NCI-H526 treated with DMSO at 0.1 percent for 48 hours (cell line): ENCODE measurements at regions not wholly inside any gene's neighbourhood (a gene's known extent, or its start where the extent isn't known, plus 50 kb on each side); places are given as distances from the start of the nearest gene placed in this dataset.
"Not testable (repeated sequence)": the region's sequence is repeated elsewhere in the genome, so short reads cannot be mapped to it uniquely, and the experiment has no call there.

Experiments used
- DNase-seq: peaks from one replicate; lab custom pipeline; 2025; lab: John Stamatoyannopoulos, UW

DNA sequence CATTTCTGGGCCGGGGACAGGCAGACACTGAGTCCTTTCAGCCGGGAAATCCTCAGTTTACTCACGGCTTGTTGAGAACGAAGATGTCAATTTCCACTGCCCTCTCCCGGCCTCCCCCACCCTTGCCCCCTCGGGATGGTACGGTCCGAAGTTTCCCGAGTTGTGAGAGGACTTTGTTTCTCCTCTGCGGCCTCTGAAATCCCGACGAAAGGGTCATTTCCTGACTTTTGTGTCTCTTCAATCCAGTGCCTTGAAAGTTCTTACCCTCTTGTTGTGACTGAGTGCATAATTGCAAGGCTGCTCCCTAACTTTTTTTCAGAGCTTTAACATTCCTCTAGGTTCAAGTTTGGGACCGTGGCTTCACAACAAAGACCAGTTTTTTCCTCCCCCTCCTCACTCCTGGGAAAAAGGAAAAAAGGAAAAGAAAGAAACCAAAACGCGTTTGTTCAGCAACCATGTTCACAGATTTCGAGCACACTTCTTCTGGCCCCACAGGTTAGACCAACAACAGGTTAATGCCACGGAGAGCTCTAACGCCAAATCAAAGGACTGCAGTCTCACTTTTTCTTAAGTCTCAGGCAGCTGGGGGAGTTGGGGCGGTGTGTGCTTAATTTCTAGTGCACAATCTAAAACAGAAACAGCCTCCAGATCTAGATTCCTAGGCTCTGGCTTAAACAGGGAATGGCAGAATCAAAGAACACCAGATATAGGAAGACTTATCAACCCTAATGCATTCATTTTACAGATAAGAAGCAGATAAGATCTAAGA, 138.9 kb downstream of the TMCO5A start:
- no peak for DNase-seq

DNA sequence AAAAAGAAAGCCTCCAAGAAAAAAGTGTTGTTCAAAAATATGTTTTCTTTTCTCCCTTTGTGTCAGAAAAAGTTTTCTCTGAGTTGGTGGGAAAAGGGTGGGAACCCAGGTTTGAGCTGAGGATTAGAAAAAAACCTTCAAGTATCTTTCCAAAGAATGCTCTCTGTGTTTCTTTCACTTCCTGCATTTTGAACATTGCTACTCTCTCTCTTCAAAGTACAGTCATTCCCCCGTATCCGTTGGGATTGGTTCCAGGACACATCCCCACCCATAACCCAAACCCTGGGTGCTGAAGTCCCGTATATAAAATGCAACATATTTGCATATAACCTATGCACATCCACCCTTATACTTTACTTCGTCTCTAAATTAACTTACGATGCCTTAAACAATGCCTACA, 139.6 kb downstream of the TMCO5A start:
- no peak for DNase-seq

DNA sequence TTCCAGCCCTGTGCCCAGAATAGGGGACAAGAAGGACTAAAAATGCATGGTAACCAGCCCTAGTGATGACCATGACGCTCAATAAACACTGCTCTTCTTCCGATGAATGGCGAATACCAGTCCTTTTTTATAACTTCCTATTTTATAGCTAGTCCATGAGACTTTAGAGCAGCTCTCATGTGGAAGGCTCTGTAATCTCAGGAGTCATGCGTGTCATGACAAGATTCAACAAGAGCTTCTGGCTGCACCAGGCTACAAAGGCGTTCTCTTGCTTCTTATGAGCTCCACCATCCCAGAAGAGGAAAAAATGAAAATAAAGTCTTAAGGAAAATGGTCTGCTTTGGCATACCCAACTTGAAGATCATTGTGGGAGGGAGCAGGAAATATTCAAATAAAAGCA, 141.0 kb downstream of the TMCO5A start:
- DNase-seq, result no peak

DNA sequence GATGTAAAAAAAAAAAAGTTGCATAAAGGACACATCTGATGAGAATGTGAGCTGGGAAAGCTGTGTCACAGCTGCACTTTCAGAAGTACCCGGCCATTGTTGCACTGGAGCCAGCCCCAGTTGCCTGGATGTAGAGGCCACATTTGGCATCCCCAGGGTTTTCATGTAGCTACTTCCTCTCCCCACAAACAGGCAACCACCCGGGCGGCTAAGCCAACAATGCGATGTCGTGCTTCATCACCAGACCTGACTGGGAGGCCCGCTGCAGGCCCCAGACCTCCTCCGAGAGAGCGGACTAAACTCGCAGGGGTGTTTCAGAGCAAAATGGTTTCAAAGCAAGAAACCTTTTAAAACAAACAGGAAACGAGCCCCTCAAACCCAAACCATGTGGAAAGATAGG, 142.3 kb downstream of the TMCO5A start:
- no peak for DNase-seq

DNA sequence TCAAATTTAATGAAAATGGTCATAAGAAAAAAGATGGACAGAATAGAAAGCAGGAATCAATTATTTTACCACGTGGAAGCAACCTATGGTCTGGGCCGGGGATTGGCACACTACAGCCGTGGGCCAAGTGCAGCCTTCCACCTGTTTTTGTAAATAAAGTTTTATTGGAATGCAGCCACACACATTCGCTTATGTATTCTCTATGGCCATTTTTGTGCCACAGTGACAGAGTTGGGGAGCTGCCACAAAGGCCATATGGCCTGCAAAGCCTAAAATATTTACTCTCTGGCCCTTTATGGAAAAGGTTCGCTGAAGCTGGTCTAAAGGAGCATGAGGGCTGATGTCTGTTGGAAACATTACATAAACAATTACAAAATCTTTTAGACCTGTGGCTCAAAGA, 144.8 kb downstream of the TMCO5A start:
- no peak for DNase-seq

DNA sequence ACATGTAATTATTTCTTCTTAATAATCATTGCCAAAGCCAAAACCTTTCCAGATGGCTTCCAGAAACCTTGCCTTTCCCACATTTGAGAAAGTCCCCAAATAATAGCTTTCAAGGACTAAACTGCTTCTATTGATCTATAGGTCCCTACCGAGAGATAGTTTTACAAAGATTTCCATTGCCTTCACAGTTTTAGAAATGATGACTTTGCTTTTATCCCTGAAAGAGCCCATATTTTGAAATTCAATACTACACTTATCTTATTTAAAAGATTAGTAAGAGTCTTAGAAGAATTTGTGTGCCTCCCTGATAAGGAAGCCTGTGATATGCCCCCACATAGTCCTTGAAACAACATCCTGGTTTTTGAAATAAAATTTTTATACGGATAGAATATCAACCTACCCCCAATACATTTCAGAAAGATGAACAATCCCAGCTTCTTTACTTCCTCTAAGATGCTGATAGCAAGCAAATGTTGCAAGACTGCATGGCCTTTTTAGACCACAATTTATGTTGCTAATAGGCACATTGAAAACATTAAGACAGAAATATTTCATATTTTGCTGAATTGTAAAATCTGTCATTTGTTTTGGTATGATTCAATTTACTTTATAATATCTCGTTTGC, 146.3 kb downstream of the TMCO5A start:
- no peak for DNase-seq

DNA sequence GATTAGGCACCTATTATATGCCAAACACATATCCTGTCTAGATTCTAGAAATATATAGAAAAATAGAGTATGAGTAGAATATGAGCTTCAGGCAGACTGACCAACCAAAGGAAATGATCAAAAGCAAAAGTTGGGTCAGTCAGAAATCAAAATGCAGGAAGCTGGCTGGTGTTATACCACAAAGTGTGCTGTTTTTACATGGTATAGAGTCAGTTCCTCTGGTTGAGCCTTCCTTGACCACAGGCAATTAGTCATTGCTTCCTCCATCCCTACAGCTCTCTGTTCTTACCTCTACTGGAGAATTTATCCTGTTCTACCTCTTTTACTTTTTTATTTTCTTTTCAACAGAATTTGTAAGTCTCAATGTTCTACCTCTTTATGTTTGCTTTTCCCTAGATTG, 149.8 kb downstream of the TMCO5A start:
- no peak for DNase-seq

DNA sequence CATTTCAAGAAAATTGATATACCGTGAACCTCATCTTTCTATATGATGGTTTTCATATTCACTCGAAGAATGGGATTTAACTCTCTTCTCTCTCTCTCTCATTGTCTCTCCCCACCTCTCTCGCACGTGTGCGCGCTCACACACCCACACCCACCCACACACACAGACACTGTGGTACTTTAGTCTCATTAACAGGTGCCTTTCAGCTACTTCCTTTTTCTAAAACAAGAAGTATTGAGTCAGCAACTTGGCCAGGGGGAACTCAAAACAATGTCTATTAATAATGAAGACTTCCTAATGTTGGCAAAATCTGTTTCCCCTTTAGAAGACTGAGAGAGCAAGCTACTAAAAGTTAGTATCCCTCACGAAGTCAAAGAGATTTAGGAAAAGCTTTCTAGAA, 150.7 kb downstream of the TMCO5A start:
- DNase-seq, result no peak

DNA sequence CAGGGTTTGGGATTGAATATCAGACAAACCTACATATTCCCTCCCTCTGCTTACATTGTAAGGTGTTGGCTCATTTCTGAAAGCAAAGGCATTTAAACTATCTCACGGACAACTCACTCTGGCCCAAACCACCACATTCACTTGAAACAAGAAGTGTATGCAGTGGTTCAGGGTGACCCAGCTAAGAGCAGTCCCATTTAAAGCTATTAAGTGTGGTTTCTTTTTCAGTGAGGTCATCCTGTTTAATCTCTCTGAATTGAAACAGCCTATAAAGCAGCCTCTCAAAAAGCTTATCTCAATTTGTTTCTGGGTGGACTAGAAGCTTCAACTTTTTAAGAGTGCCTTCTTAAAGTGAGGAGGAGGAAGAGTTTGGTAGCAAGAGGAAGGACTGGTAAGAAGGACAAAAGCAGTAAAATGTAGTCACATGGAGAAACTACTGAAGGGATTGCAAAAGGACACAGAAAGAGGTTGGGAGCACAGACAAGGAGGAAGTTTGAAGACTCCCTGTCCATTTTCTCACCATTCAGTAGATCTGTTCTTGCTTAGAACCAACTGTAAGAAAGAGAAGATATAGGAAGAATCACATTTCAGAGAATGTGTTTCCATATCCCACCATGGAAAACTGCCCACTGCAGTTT, 151.6 kb downstream of the TMCO5A start:
- no peak for DNase-seq

DNA sequence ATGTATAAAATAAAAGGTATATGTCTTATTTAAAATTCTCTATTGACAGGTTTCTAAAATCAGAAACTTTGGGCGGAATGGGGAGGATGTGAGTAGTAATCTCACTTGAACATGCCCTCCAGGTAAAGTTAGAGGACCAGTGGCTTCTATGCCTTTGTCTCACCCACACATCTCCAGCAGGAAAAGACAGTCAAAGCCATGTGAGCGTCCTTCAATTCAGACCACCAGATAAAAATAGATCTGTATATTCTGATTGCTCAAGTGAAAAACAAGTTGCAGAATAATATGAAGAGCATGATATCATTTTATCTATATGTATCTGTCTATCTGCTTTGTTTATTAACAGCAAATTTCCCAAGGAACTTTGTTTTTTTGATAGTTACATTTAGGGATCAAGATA, 152.2 kb downstream of the TMCO5A start:
- no peak for DNase-seq

DNA sequence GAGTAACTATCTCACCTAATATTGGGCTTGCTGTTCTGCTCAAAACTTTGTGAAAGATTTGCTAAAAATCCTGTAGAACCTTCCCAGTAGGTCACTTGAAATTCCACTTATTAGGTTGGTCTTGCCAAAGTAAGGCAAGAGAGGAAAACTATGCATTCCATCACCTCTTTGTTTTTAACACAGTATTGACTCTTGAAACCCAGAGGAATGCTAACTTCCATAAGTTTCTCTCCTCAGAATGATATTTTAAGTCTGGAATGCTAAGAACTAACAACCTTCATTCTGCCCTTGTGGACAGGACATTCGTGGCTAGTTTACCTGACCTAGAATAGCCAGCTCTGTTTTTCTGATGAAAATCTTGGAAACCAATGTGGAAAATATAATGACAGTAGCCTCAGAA, 154.5 kb downstream of the TMCO5A start:
- no peak for DNase-seq

DNA sequence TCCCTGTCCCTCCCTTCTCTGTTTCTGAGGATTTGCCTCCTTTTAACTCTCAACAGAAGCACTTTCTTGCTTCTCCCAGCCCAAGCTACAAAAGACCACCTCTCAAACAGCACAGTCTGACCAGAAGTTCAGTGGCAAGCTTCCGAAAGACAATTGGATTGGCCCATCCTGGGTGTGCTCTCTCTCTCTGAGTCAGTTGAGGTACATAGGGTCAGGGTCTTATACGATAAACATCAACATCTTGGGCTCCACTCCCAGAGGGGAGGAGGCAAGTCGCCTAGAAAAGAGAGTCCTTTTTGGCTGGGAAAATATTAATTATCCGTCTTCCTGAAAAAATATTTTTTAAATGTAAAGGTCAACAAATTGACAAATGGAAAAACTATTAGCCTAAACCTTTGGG, 155.8 kb downstream of the TMCO5A start:
- no peak for DNase-seq

DNA sequence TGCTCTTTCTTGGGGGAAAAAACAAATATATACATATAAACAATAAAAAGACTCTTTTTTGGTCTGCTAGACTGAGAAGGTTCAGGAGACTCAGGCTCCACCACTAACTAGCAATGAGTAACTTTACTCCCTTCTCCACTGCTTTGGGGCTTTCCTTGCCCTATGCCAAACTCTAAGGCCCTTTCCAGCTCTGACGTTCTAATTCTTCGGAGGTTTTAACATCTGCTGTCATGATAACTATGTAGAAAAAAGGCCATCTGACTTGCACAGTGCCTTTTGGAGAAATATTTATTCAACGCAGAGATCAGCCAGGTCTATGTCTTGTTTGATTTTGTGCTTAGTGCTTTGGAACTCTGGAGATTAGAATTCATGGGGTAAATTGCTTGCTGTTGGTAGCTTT, 156.2 kb downstream of the TMCO5A start:
- DNase-seq, result no peak

DNA sequence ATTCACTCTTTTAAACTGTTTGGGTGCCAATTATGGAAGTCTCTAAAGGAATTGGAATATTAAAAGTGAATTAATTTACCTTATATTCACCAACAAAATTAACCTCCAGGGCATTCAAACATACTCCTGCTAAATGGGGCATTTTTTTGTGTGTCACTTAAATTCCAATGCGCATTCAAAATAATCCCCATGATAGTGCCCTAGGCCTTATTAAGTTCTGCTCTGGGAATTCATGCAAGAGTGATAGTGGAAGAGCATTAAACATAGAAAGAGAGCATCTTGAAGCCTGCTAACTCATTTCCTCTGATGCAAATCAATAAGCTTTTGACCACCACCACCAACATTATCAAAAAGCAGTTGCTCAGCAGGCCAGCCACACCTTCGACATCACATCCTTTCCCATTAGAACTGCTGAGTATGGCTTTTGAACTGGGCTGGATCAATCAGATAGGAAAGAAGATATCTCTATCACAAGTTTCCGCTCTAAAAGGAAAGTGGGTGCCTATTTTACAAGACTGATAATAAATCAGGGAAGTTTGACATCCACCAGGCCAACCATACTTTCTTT, 156.7 kb downstream of the TMCO5A start:
- no peak for DNase-seq

DNA sequence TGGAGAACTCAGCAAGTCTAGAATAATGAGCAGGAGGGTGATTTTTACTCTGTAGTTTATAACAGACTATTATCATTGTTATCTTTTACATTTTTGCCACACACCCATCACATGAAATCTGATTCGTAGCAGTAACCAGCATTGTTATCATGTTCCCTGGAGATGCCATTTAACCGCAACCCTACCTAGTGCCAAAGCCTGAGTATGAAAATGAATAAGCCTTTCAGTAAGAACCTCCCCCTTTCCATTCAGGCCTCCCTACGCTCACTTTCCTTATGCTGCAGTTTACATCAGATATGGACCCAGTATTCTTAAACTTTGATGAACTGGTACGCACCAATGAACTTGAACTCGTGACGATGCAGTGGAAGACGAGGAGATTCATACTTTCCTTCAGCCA, 158.7 kb upstream of the SPRED1 start:
- DNase-seq, result no peak

DNA sequence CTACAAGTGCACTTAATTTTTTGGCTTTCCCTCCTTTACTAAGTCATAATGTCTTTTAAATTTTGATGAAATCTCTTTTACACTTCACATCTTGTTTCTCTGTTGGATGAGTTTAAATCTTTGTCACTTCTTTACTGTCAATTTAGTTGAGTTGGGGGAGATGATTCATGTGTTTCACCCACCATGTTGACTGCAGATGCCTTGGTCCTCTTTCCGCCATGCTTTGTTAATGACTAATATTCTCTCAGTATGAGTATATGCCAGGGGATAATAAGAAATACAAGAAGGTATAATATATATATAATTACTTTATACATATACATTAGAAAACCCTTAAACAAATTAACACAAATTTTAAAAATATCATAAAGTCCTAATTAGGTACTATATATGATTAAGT, 149.7 kb upstream of the SPRED1 start:
- DNase-seq, result no peak

DNA sequence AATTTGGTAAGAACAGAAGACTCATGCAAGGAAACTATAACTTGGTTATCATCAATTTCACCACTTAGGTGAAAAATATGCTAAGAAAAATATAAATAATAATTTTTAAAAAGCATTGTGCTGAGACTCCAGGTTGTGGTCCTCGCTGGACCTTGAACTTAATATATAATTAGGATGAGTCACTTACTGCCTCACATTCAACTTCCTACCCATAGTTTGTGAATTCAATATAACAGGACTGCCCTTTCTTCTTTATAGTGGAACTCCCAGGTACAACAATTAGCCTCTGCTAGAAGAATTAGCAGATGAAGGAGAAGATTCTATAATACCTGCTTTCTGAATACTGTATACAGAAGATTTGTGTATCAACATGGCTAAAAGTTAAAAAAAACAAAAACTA, 149.1 kb upstream of the SPRED1 start:
- no peak for DNase-seq

DNA sequence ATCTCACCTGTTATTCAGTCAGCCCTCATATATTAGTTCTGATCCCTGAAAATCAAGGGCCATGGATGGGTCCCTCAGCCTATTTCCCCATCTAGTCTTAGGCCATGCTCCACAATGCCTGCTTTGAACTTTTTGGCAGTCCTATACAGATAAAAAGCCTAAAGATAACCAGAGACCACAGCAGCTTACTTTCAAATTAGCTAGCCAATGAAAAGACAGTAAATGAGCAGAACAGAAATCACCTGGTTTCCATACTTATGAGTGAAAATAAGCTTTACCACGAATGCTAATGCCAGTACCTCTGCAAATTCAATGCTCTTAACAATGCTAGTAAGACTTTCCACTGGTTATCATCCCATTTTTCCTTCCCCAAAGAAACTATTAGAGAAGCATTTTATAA, 141.6 kb upstream of the SPRED1 start:
- no peak for DNase-seq

DNA sequence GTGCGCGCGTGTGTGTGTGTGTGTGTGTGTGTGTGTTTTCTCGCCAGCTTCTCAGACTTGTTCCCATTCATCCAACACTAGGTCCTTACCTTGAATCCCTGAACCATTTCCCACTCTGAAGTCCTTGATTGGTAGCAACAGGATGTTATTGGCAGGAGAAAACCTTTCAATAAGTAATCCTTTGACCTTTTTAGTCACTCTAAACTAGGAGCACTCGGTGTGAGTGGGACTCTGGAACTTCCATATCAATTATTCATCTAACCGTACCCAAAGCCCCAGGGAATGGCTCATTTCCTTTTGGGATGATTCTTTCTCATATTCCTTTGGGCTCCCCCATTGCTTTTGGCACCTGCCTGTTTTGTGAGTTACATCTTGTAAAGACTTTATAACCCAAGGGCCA, 140.2 kb upstream of the SPRED1 start:
- no peak for DNase-seq

DNA sequence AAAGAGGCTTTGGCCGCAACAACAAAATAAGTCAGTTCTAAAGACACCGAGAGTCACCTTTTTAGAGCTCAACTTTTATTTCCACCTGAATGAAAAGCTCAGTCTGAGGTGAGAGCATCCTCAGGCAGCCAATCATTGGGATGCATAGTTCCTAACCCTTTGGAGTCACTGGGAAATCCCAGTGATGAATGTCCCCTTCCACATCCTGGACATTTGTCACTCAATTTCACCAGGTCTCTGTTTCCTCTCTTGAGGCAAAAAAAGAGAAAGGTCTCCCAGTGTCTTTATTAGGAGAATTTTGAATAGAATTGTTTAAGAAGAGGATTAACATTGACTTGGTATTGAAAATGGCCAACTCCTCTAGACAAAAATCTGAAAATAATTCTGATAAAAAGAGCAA, 137.5 kb upstream of the SPRED1 start:
- DNase-seq, result no peak

DNA sequence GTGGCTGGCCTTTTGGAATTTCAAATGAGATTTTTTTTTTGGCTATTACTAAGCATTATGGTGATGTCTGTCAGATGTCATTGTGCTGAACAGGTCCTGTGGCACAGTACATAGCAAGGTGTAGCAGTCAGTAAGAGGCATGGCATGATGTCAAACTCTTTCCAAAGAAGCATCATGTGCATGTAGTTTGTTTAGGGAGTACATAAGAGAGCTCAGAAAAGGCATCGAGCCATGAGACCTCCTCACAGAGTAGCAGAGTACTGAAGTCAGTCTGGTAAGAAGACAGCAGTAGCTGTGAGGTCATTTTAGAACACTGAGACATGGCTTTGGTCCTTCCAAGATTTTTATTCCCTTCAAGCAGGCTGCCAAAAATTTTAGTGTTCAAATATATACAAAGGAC, 134.9 kb upstream of the SPRED1 start:
- DNase-seq, result no peak

DNA sequence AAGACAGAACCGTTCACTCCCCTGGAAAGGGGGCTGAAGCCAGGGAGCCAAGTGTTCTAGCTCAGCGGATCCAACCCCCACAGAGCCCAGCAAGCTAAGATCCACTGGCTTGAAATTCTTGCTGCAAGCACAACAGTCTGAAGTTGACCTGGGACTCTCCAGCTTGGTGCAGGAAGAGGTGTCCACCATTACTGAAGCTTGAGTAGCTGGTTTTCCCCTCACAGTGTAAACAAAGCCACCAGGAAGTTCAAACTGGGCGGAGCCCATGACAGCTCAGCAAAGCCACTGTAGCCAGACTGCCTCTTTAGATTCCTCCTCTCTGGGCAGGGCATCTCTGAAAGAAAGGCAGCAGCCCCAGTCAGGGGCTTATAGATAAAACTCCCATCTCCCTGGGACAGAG, 132.8 kb upstream of the SPRED1 start:
- DNase-seq, result not testable (repeated sequence)

DNA sequence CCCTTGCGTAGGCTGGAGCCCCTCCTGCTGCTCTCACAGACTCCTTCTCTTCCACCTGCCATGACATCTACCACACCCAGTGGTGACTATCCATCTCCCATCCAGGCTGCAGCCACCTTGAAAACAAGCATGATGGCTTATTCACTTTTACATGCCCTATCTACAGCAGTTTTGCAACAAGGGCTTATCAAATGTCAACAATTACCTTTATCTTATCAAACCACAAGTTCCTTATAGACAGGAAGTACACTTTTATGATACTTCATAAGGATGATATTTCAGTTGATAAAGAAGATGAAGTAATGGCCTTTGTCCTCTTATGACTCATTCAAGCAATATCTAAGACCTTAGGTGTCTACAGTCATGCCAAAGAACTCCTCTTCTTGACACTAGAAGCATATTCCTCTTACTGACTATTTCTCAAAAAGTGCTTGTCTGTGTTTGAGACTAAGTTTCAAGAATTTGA, 125.3 kb upstream of the SPRED1 start:
- DNase-seq, result no peak
